GM12878 (cell line): ENCODE measurements at regions not wholly inside any gene's neighbourhood (a gene's known extent, or its start where the extent isn't known, plus 50 kb on each side); places are given as distances from the start of the nearest gene placed in this dataset.

ENCODE experiments used
- ATAC-seq: fragments of 200-7000 bp; cut with Tn5 transposase; 3 replicates; pipeline ENCODE4 v1.9.1; 2020; ENCODE audit warnings: mild to moderate bottlenecking, moderate library complexity
- BruUV-seq: library from RNA; stranded (reverse); fragments of 400-500 nt; replicated peaks from 2 replicates; lab custom pipeline; 2021; lab: Mats Ljungman, UMichigan
- CTCF ChIA-PET: fragments of 300-600 bp; sonication (Branson Sonifier 250); formaldehyde crosslinking; extraction: SDS; loops from one replicate; lab custom pipeline; 2021; ENCODE audit warnings: inconsistent platforms; lab: Yijun Ruan, JAX
- POLR2A ChIA-PET: fragments of 350-600 bp; formaldehyde crosslinking; extraction: SDS; loops from one replicate; lab custom pipeline; 2021; ENCODE audit warnings: inconsistent platforms; lab: Charles Lee
- RAD21 ChIA-PET: fragments of 300-600 bp; sonication (Branson Sonifier 250); formaldehyde crosslinking; loops from one replicate; lab custom pipeline; 2023; ENCODE audit warnings: antibody characterized with exemption; ENCODE audit not compliant: unreplicated experiment; lab: Charles Lee
- SMC1A ChIA-PET: fragments of 300-600 bp; sonication (Branson Sonifier 250); formaldehyde crosslinking; loops from one replicate; lab custom pipeline; 2023; ENCODE audit not compliant: unreplicated experiment, uncharacterized antibody; lab: Charles Lee
- DNase-seq: peaks from one replicate; pipeline ENCODE4 v3.0.0-alpha.2; 2011; ENCODE audit warnings: low read depth, low spot score
- FAIRE-seq: peaks from 3 replicates; lab custom pipeline; 2011; peaks lifted over from hg19 to GRCh38; lab: Jason Lieb, UNC
- H2AFZ ChIP-seq: 2 replicates; pipeline ENCODE4 v1.6.0; 2011; ENCODE audit warnings: low read depth, low read length, control low read depth; ENCODE audit not compliant: control insufficient read depth
- H3K27ac ChIP-seq: 2 replicates; pipeline ENCODE4 v1.5.1; 2011; ENCODE audit warnings: control low read depth; ENCODE audit not compliant: control insufficient read depth, insufficient read depth
- H3K27me3 ChIP-seq, 2 experiments: replicated peaks in 1 of 2; 2 replicates each; pipeline versions ENCODE4 v1.6.0 to v1.6.1; 2011; ENCODE audit warnings: low read length in 1 of 2; ENCODE audit not compliant: control insufficient read depth in 2 of 2, insufficient read depth in 2 of 2
- H3K36me3 ChIP-seq, 2 experiments: 2 replicates each; pipeline ENCODE4 v1.5.1; 2011; ENCODE audit warnings: low read length in 1 of 2; ENCODE audit not compliant: control insufficient read depth in 2 of 2, insufficient read depth in 2 of 2
- H3K4me1 ChIP-seq: 2 replicates; pipeline ENCODE4 v1.6.1; 2011; ENCODE audit warnings: mild to moderate bottlenecking, low read length, moderate library complexity, mixed read lengths; ENCODE audit not compliant: control insufficient read depth, insufficient read depth
- H3K4me2 ChIP-seq: 2 replicates; pipeline ENCODE4 v1.6.0; 2011; ENCODE audit warnings: control low read depth; ENCODE audit not compliant: control insufficient read depth, insufficient read depth
- H3K4me3 ChIP-seq: fragments of 200-600 bp; sonication (generic); 2 replicates; pipeline ENCODE4 v1.5.1; 2016
- H3K79me2 ChIP-seq: 2 replicates; pipeline ENCODE4 v1.6.0; 2011; ENCODE audit warnings: low read length; ENCODE audit not compliant: control insufficient read depth, insufficient read depth
- H3K9ac ChIP-seq: 2 replicates; pipeline ENCODE4 v1.8.0; 2011; ENCODE audit warnings: low read length, control low read depth, mixed read lengths; ENCODE audit not compliant: control insufficient read depth, insufficient read depth
- H3K9me3 ChIP-seq: replicated peaks from 3 replicates; pipeline ENCODE4 v1.5.1; 2011; ENCODE audit warnings: mild to moderate bottlenecking, low read length; ENCODE audit not compliant: control insufficient read depth, insufficient read depth
- H4K20me1 ChIP-seq: 2 replicates; pipeline ENCODE4 v1.6.0; 2011; ENCODE audit not compliant: control insufficient read depth, insufficient read depth
- BCL11A ChIP-seq: IDR thresholded peaks from 2 replicates; pipeline ENCODE4 v1.6.1; 2011; ENCODE audit warnings: low read depth, low read length
- CBX3 ChIP-seq: fragments of 200-600 bp; sonication (generic); IDR thresholded peaks from 2 replicates; pipeline ENCODE4 v1.6.1; 2016; ENCODE audit warnings: low read depth, borderline replicate concordance
- CBX5 ChIP-seq: sonication (generic); IDR thresholded peaks from 2 replicates; pipeline ENCODE4 v1.6.1; 2016; ENCODE audit warnings: low read depth, moderate library complexity, mild to moderate bottlenecking, inconsistent platforms
- CHD2 ChIP-seq: IDR thresholded peaks from 2 replicates; pipeline ENCODE4 v1.6.1; 2011; ENCODE audit warnings: low read depth, low read length, improper control_type of control experiment, borderline replicate concordance
- ESRRA ChIP-seq: IDR thresholded peaks from 2 replicates; pipeline ENCODE4 v1.6.1; 2012; ENCODE audit warnings: mild to moderate bottlenecking, low read length, improper control_type of control experiment
- ETV6 ChIP-seq, 2 experiments: fragments of 450-650 bp in 1 of 2; IDR thresholded peaks in 1 of 2; conservative IDR thresholded peaks in 1 of 2; 2 replicates each; pipeline ENCODE4 v1.6.1; 2014; ENCODE audit warnings: antibody characterized with exemption in 1 of 2, borderline replicate concordance in 1 of 2, low read depth in 1 of 2, mild to moderate bottlenecking in 1 of 2, moderate library complexity in 1 of 2
- GABPA ChIP-seq: IDR thresholded peaks from 2 replicates; pipeline ENCODE4 v1.6.1; 2014; ENCODE audit warnings: antibody characterized with exemption, low read depth, mild to moderate bottlenecking, inconsistent platforms
- KAT2A ChIP-seq: conservative IDR thresholded peaks from 2 replicates; pipeline ENCODE4 v1.6.1; 2011; ENCODE audit warnings: low read depth, low read length; ENCODE audit not compliant: control insufficient read depth
- NRF1 ChIP-seq: conservative IDR thresholded peaks from 2 replicates; pipeline ENCODE4 v1.6.1; 2011; ENCODE audit warnings: mild to moderate bottlenecking, low read depth, low read length, improper control_type of control experiment
- PAX5 ChIP-seq: IDR thresholded peaks from 2 replicates; pipeline ENCODE4 v1.6.1; 2011; ENCODE audit warnings: low read depth, low read length, borderline replicate concordance
- SIX5 ChIP-seq: IDR thresholded peaks from 2 replicates; pipeline ENCODE4 v1.6.1; 2011; ENCODE audit warnings: mild to moderate bottlenecking, low read depth, low read length, moderate library complexity; ENCODE audit not compliant: severe bottlenecking
- SRF ChIP-seq, 2 experiments: IDR thresholded peaks; 2 replicates each; pipeline ENCODE4 v1.6.1; 2011; ENCODE audit warnings: low read depth in 2 of 2, low read length in 2 of 2, mild to moderate bottlenecking in 1 of 2, moderate library complexity in 1 of 2
- WGBS: methylation state at CpG from one replicate; pipeline ENCODE4 v1.1.6; 2016; ENCODE audit warnings: low lambda C conversion rate; ENCODE audit not compliant: insufficient replicate concordance, insufficient coverage; ENCODE audit errors: missing lambda C conversion rate; 5-methylcytosine and 5-hydroxymethylcytosine counted together
- in situ Hi-C: fragments of 300-500 bp; cut with MboI; formaldehyde crosslinking; loops from 9 replicates; pipeline ENCODE4 v1.14.3; 2018; ENCODE audit warnings: mixed read lengths
- intact Hi-C: fragments of 100-400 bp; cut with micrococcal nuclease; formaldehyde crosslinking; loops from one replicate; pipeline ENCODE4 v1.14.2; 2022; ENCODE audit not compliant: unreplicated experiment
- TF ChIP-seq, protein P1 (sequence below): fragments of 450-650 bp; IDR thresholded peaks from 2 replicates; pipeline ENCODE4 v1.6.1; 2018; ENCODE audit warnings: mild to moderate bottlenecking, low read depth, moderate library complexity; ENCODE audit not compliant: partially characterized antibody

DNA sequence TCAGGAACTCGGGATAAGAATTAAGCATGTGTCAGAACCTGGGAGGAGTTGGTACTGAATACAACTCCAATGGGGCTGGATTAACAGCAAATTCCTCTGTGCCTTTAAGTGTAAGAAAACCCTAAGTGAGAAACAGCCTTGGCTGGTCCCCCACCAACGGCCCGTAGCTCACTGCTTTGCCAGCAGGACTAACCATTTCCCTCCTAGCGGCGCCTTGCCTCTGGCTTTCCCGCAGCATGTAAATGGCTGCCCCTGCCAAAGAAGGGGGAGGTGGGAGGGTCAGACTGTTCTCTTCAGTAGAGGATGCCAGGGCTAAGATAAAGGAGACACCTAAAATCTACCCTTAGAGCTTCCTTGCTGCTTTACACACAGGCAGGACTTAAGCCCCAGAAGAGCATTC is 51.0 kb upstream of the SH3GL3 start:
- Histone ChIP-seq H4K20me1 (no peaks in the 10 kb centered on the region), H3K9ac (no peak overlapping the region), H2AFZ (no peak overlapping the region), H3K79me2 (no peaks in the 10 kb centered on the region), H3K4me1 (no peaks in the 10 kb centered on the region), H3K4me3 (no peak overlapping the region), H3K9me3 (no peaks in the 10 kb centered on the region), H3K27me3 (peaks cover 0 to 3% of the 10 kb centered on the region in 2 experiments; a peak in 3 of 4 replicates), H3K27ac (no peak overlapping the region), H3K4me2 (no peak overlapping the region), H3K36me3 (no peaks in the 10 kb centered on the region)
- ATAC-seq (no peak), FAIRE-seq (no peak), DNase-seq (no peak)
- in situ Hi-C loops, result no loop called here
- ChIA-PET POLR2A (no interaction called here), CTCF (no interaction called here), RAD21 (no interaction called here), SMC1A (no interaction called here)
- intact Hi-C loops, result no loop called here
- 16% methylated on average over 6 of the region's 6 CpGs for WGBS
- TF ChIP-seq, protein P1, sequence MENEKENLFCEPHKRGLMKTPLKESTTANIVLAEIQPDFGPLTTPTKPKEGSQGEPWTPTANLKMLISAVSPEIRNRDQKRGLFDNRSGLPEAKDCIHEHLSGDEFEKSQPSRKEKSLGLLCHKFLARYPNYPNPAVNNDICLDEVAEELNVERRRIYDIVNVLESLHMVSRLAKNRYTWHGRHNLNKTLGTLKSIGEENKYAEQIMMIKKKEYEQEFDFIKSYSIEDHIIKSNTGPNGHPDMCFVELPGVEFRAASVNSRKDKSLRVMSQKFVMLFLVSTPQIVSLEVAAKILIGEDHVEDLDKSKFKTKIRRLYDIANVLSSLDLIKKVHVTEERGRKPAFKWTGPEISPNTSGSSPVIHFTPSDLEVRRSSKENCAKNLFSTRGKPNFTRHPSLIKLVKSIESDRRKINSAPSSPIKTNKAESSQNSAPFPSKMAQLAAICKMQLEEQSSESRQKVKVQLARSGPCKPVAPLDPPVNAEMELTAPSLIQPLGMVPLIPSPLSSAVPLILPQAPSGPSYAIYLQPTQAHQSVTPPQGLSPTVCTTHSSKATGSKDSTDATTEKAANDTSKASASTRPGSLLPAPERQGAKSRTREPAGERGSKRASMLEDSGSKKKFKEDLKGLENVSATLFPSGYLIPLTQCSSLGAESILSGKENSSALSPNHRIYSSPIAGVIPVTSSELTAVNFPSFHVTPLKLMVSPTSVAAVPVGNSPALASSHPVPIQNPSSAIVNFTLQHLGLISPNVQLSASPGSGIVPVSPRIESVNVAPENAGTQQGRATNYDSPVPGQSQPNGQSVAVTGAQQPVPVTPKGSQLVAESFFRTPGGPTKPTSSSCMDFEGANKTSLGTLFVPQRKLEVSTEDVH, result no peak
- TF ChIP-seq CHD2, result no peak
- TF ChIP-seq ESRRA, result no peak
- TF ChIP-seq BCL11A, result no peak
- TF ChIP-seq ETV6 (conservative IDR thresholded peaks at IDR 0.05 in 1 of 2, IDR thresholded peaks at IDR 0.05 in 1 of 2; ENCODE audit: borderline replicate concordance in 1 of 2, low read depth in 1 of 2), result no peak
- no peak for TF ChIP-seq CBX3
- TF ChIP-seq CBX5, result no peak
- TF ChIP-seq GABPA, result no peak
- no peak for TF ChIP-seq SRF (IDR thresholded peaks at IDR 0.05; ENCODE audit: low read depth in 2 of 2, low read length in 2 of 2)
- no peak for TF ChIP-seq PAX5
- no peak for TF ChIP-seq NRF1
- TF ChIP-seq SIX5, result no peak
- TF ChIP-seq KAT2A, result no peak
- no TSS peak for BruUV-seq
